Testis (tissue), 2 donors: ENCODE measurements at regions not wholly inside any gene's neighbourhood (a gene's known extent, or its start where the extent isn't known, plus 50 kb on each side); places are given as distances from the start of the nearest gene placed in this dataset.

Experiments used
- DNase-seq: peaks from one replicate; pipeline ENCODE4 v3.0.0-alpha.2; 2019
- H3K27ac ChIP-seq, 2 donors: fragments of 200-600 bp; sonication (generic); one replicate each; pipeline ENCODE4 v1.5.1; 2019
- H3K27me3 ChIP-seq: fragments of 200-600 bp; sonication (generic); one replicate; pipeline ENCODE4 v1.5.1; 2019
- H3K36me3 ChIP-seq: fragments of 200-600 bp; sonication (generic); one replicate; pipeline ENCODE4 v1.5.1; 2017; ENCODE audit warnings: low read depth; ENCODE audit errors: missing control alignments
- H3K4me1 ChIP-seq: fragments of 200-600 bp; sonication (generic); one replicate; pipeline ENCODE4 v1.5.1; 2019
- H3K4me3 ChIP-seq, 2 donors: fragments of 200-600 bp; sonication (generic); one replicate each; pipeline ENCODE4 v1.5.1; 2017 to 2019
- H3K9me3 ChIP-seq: fragments of 200-600 bp; sonication (generic); one replicate; pipeline ENCODE4 v1.5.1; 2017
- CTCF ChIP-seq, 3 experiments: fragments of 450-650 bp in 2 of 3; fragments of 200-600 bp in 1 of 3; sonication (generic) in 1 of 3; IDR thresholded peaks; one replicate each; pipeline ENCODE4 v1.5.1; 2016 to 2019; ENCODE audit warnings: antibody characterized with exemption in 3 of 3, mild to moderate bottlenecking in 2 of 3, moderate library complexity in 1 of 3
- POLR2A ChIP-seq: fragments of 450-650 bp; IDR thresholded peaks from one replicate; pipeline ENCODE4 v1.6.1; 2017; ENCODE audit warnings: antibody characterized with exemption, mild to moderate bottlenecking, moderate library complexity
- WGBS, 2 donors: methylation state at CpG; one replicate each; pipeline ENCODE4 v1.1.5; 2018; 5-methylcytosine and 5-hydroxymethylcytosine counted together
- intact Hi-C: fragments of 100-400 bp; cut with DNase I; formaldehyde crosslinking; loops from one replicate; pipeline ENCODE4 v1.15.1; 2023; ENCODE audit warnings: low total_unique reads

DNA sequence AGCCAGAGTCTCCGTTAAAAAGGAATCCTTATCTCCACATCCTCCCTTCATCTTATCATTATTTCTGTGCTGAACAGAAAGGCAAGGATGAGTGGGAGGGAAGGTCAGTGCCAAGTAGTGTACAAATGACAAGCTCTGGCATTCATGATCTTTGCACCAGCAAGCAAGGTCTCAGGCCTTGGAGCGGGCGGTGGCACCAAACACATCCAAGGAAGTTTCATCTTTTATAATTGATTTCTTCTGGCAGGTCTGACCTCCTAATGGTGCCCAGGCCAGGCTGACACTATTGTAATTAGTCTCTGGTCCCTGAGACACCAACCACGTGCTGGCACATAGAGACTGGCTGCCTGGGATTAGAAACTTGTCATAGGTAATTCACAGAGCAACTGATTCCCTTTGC, 336.6 kb downstream of the EN1 start:
- intact Hi-C loops: no loop called here
- DNase-seq: peak; percentile 75
- 31 to 41% methylated on average over 4 of the region's 4 CpGs for WGBS, 2 donors

DNA sequence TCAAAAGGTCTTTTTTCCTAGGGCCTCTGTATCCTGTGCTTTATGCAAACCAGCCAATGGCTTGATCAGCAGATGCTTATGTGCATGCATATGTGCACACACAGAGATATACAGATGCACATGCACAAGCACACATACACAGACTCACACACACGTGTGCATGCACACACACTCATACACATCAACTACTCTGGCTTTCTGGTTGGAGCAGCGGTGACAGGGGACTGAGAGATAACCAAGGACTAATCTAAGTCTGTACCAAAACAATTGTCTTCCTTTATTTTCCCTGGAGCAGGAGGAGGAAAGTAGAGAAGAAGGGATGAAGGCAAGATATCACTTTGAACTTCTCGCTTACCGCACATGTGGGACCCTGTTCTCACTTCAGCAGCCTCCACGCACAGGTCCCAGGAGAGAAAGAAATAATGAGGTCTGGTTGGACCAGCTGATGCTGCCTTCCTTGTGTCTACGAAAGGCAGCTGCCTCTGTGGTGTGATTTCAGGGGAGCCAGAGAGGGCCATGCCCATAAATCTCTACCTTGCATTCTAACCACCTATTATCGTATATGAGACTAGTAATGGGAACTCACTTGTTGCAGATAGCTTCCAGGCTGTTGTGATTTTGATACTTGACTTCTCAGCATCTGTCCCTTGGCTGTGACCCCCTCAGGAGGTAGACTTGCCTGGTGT, 338.0 kb downstream of the EN1 start:
- no peaks in the 10 kb centered on the region for H3K9me3 ChIP-seq
- intact Hi-C loops: no loop called here
- no peaks in the 10 kb centered on the region for H3K27me3 ChIP-seq

More for the DNA sequence above, 336.6 kb downstream of the EN1 start:
- H3K4me1 ChIP-seq: no peaks in the 10 kb centered on the region
- H3K36me3 ChIP-seq: no peaks in the 10 kb centered on the region
- H3K9me3 ChIP-seq: no peaks in the 10 kb centered on the region
- TF ChIP-seq POLR2A (no peak), CTCF (IDR thresholded peaks at IDR 0.05) (no peak)
- H3K27ac ChIP-seq: no peak overlapping the region
- no peaks in the 10 kb centered on the region for H3K27me3 ChIP-seq
- H3K4me3 ChIP-seq: no peak overlapping the region

DNA sequence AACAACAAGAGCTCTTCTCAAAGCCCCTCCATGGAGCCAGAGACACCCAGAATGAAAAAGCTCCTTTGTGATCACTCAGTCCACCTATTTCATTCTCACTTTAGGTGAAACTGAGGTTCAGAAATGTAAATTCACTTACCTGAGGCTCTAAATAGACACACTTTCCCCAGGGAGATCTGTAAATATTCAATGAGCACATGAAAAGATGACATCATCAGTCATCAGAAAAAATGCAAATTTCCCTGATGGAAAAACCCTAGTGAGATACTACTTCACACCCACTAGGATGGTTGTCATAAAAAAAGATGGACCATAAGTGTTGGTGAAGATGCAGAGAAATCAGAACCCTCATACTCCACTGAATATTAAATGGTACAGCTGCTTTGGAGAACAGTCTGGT, 339.2 kb downstream of the EN1 start:
- H3K36me3 ChIP-seq: no peaks in the 10 kb centered on the region
- no peaks in the 10 kb centered on the region for H3K9me3 ChIP-seq
- H3K4me3 ChIP-seq: no peak overlapping the region
- TF ChIP-seq POLR2A (no peak), CTCF (IDR thresholded peaks at IDR 0.05) (no peak)
- no peaks in the 10 kb centered on the region for H3K27me3 ChIP-seq
- intact Hi-C loops: no loop called here
- DNase-seq: no peak
- no peak overlapping the region for H3K27ac ChIP-seq
- no peaks in the 10 kb centered on the region for H3K4me1 ChIP-seq

More for the DNA sequence above, 338.0 kb downstream of the EN1 start:
- no peak overlapping the region for H3K27ac ChIP-seq
- DNase-seq: no peak
- H3K36me3 ChIP-seq: no peaks in the 10 kb centered on the region
- H3K4me3 ChIP-seq: no peak overlapping the region
- TF ChIP-seq CTCF (IDR thresholded peaks at IDR 0.05) (no peak), POLR2A (no peak)
- WGBS, 2 donors: 79 to 86% methylated on average over 6 to 7 of the region's 7 CpGs
- no peaks in the 10 kb centered on the region for H3K4me1 ChIP-seq

GRCh38 chr2:118505436-118505835, 342.0 kb downstream of the EN1 start:
- no peaks in the 10 kb centered on the region for H3K36me3 ChIP-seq
- H3K4me1 ChIP-seq: no peaks in the 10 kb centered on the region
- TF ChIP-seq CTCF (IDR thresholded peaks at IDR 0.05) (no peak), POLR2A (no peak)
- WGBS, 2 donors: 87 to 88% methylated on average over 2 of the region's 2 CpGs
- no peaks in the 10 kb centered on the region for H3K27me3 ChIP-seq
- H3K4me3 ChIP-seq: no peak overlapping the region
- H3K27ac ChIP-seq: no peak overlapping the region
- intact Hi-C loops: no loop called here
- no peaks in the 10 kb centered on the region for H3K9me3 ChIP-seq
- no peak for DNase-seq

GRCh38 chr2:118502106-118502505, 345.3 kb downstream of the EN1 start:
- Histone ChIP-seq H3K9me3 (no peaks in the 10 kb centered on the region), H3K27ac (no peak overlapping the region), H3K36me3 (no peaks in the 10 kb centered on the region), H3K4me1 (no peaks in the 10 kb centered on the region), H3K4me3 (no peak overlapping the region), H3K27me3 (no peaks in the 10 kb centered on the region)
- TF ChIP-seq POLR2A: no peak
- no peak for TF ChIP-seq CTCF (IDR thresholded peaks at IDR 0.05)
- intact Hi-C loops: no loop called here
- DNase-seq: no peak
- 86 to 94% methylated on average over 2 of the region's 2 CpGs for WGBS, 2 donors
